ENCODE measurements at regions not wholly inside any gene's neighbourhood (a gene's known extent, or its start where the extent isn't known, plus 50 kb on each side); places are given as distances from the start of the nearest gene placed in this dataset.

DNA sequence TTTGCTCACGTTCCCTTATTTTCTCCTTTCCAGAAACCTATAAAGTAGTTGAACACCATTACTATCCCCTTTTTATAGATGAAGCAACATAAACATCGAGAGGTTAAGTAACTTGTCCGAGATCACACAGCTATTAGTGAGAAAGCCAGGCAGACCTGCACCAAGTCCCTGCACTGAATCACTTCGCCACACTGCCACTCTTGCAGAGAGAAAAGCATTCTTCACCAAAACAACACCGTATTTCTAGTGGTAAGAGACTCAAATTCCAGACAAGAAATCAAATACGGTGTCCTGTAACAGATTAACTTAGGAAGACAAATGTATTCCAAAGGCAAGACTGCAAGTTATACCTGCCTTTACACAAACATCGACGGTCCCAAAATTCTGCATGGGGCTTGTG lies 82.0 kb upstream of the DMRT1 start:
- DNase-seq (ENCODE audit: extremely low spot score) = no peak
- POLR2A ChIA-PET = no interaction called here
- TF ChIP-seq FOXK2 (IDR thresholded peaks at IDR 0.05) = no peak
- no peak for TF ChIP-seq TARDBP (IDR thresholded peaks at IDR 0.05)
- no peak for TF ChIP-seq ARNT (IDR thresholded peaks at IDR 0.05)
- TF ChIP-seq, protein P1, sequence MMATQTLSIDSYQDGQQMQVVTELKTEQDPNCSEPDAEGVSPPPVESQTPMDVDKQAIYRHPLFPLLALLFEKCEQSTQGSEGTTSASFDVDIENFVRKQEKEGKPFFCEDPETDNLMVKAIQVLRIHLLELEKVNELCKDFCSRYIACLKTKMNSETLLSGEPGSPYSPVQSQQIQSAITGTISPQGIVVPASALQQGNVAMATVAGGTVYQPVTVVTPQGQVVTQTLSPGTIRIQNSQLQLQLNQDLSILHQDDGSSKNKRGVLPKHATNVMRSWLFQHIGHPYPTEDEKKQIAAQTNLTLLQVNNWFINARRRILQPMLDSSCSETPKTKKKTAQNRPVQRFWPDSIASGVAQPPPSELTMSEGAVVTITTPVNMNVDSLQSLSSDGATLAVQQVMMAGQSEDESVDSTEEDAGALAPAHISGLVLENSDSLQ (IDR thresholded peaks at IDR 0.05) = no peak
- no peak for TF ChIP-seq FOXA1 (IDR thresholded peaks at IDR 0.05)
- TF ChIP-seq SP1 (IDR thresholded peaks at IDR 0.05) = no peak
- no peak for TF ChIP-seq CTBP1 (IDR thresholded peaks at IDR 0.05; ENCODE audit: borderline replicate concordance)
- CTCF ChIA-PET = no interaction called here

DNA sequence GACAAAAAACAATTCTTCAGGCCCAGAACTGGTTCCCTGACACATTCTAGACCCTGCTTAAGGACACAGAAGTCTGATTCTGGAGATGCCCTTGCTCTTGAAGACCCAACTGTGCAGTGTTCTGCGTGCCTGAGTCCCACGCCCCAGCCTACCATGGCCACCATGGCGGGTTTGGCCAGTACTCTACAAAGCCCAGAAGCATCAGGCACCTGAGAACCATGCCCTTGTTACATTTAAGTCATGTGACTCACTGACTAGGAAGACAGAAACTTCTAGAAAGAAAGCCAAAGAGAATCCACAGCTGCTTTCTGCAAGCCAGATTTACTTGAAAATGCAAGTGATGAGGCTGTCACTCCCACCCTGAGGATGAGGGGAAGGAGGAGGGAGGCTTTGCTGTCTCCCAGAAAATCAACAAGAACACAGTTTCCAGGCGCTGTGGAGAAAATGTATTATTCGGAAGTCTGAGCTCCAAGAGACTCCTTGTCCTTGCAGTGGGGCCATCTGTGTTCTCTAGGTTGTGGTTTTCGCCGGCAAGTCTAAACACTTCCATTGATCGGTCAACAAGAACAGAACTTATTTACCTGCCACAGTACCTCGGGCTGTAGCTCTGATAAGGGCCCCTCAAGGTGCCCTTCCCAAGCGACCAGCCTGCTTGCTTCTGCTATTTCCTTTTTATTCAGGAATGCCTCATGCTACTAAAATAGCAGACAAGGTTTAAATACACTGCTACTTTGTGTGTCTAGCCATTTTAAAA lies 81.3 kb upstream of the DMRT1 start:
- ChIA-PET POLR2A (no interaction called here), CTCF (no interaction called here)
- no peak for DNase-seq (ENCODE audit: extremely low spot score)
- TF ChIP-seq ZNF384 (IDR thresholded peaks at IDR 0.05) (no peak), LEF1 (IDR thresholded peaks at IDR 0.05; ENCODE audit: borderline replicate concordance) (no peak), FOXA1 (IDR thresholded peaks at IDR 0.05) (no peak), NFRKB (IDR thresholded peaks at IDR 0.05) (no peak)
- TF ChIP-seq, protein P1 (IDR thresholded peaks at IDR 0.05) = no peak

DNA sequence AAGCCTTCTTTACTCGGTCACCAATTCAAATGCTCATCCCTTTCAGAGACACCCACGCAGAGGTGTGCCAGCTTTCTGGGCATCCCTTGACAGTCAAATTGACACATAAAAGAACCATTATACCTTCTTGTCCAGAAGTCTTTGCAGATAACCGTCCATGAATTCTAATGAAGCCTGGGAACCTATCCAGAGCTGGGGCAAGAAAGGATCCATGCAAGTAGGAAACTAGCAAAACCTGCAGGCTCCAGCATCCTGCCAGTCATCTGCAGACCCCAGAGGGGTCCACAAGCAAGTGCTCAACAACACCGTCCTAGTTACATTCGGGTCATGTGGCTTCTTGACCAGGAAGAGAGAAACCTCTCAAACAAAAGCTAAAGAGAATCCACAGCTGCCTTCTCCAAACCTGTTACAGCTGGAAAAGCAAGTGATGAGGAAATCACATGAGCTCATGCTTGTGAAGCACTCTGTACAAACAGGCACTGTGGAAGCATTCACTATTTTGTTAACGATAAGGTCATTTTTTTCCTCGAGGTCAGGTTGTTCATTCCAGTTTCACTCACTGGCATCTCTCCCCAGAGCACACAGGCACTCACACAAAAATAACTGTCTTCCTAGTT lies 80.2 kb upstream of the DMRT1 start:
- TF ChIP-seq SUZ12 (IDR thresholded peaks at IDR 0.05) (no peak), SP1 (IDR thresholded peaks at IDR 0.05) (no peak), LEF1 (IDR thresholded peaks at IDR 0.05; ENCODE audit: borderline replicate concordance) (no peak), FOXK2 (IDR thresholded peaks at IDR 0.05) (no peak), BHLHE40 (IDR thresholded peaks at IDR 0.05; ENCODE audit: borderline replicate concordance) (no peak), ELF4 (IDR thresholded peaks at IDR 0.05) (no peak), ZNF384 (IDR thresholded peaks at IDR 0.05) (no peak), HDGF (IDR thresholded peaks at IDR 0.05; ENCODE audit: borderline replicate concordance) (no peak), CTBP1 (IDR thresholded peaks at IDR 0.05; ENCODE audit: borderline replicate concordance) (no peak), TARDBP (IDR thresholded peaks at IDR 0.05) (no peak), ARNT (IDR thresholded peaks at IDR 0.05) (no peak), L3MBTL2 (conservative IDR thresholded peaks at IDR 0.05) (no peak), FOXM1 (IDR thresholded peaks at IDR 0.05; ENCODE audit: borderline replicate concordance) (no peak), FOXA1 (IDR thresholded peaks at IDR 0.05) (no peak), NFRKB (IDR thresholded peaks at IDR 0.05) (no peak)
- TF ChIP-seq, protein P1 (IDR thresholded peaks at IDR 0.05) = no peak
- ChIA-PET CTCF (no interaction called here), POLR2A (no interaction called here)
- DNase-seq (ENCODE audit: extremely low spot score) = no peak

DNA sequence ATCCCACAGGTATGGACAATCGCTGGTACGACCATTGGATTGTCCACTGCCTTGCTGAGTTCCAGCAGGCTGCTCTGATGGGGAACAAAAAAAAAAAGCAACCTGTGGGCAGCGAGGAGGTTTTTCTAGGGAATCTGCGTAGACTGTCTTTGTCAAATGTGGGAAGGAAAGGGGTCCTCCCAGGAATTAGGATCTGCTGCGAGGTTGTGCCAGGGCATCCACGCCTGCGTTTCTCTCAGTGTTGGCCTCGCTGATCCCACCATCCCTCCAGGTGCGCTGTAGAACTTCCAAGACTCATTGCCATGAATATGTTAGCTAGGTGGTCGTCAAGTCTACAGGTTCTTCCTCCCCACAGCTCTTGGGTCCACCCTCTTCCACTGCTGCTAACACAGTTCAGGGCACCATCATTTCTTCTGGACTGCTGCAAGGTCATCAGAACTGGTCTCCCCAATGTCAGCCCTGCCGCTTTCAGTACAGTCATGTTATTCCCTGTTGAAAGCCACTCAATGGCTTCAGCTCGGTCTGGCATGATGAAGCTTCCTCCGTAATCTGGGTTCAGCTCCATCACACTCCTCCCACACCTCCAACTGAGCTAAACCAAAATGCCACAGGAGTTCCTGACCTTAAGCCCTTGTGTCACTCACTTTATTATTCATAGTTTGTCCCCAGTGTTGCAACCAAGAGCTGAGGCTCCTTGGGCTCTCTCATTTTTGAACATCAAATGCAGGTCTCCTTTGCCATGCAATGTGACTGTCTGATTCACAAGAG lies 79.5 kb upstream of the DMRT1 start:
- ChIA-PET CTCF (no interaction called here), POLR2A (no interaction called here)

DNA sequence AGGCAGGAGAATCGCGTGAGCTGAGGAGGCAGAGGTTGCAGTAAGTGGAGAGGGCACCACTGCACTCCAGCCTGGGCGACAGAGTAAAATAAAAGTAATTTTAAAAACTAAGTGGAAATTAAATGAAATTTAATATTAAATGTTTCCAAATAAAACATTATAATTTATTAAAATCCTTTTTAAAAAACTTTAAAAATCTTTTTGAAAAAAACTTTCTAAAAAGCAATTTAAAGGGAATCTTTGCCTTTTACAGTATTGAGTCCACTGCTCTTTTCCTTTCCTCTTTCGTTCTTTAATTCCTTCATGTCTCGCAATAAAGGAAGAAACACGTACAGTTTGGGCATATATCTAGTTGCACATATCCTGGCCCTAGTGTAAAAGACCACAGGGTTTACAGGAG lies 77.8 kb upstream of the DMRT1 start:
- DNase-seq (ENCODE audit: extremely low spot score) = no peak
- ChIA-PET POLR2A (no interaction called here), CTCF (interaction anchor here (0.6 to 1.2 kb wide), 2 partner anchors 29 to 377 kb away, joined by 3 to 4 read pairs; no protein-coding TSS in a partner anchor)
- TF ChIP-seq LEF1 (IDR thresholded peaks at IDR 0.05; ENCODE audit: borderline replicate concordance) (no peak), BHLHE40 (IDR thresholded peaks at IDR 0.05; ENCODE audit: borderline replicate concordance) (no peak), HDGF (IDR thresholded peaks at IDR 0.05; ENCODE audit: borderline replicate concordance) (no peak), FOXA1 (IDR thresholded peaks at IDR 0.05) (no peak), SP1 (IDR thresholded peaks at IDR 0.05) (no peak)

More for the DNA sequence above, 79.5 kb upstream of the DMRT1 start:
- no peak for DNase-seq (ENCODE audit: extremely low spot score)
- TF ChIP-seq CTBP1 (IDR thresholded peaks at IDR 0.05; ENCODE audit: borderline replicate concordance) = no peak
- TF ChIP-seq SUZ12 (IDR thresholded peaks at IDR 0.05) = no peak
- no peak for TF ChIP-seq L3MBTL2 (conservative IDR thresholded peaks at IDR 0.05)
- TF ChIP-seq FOXM1 (IDR thresholded peaks at IDR 0.05; ENCODE audit: borderline replicate concordance) = no peak

DNA sequence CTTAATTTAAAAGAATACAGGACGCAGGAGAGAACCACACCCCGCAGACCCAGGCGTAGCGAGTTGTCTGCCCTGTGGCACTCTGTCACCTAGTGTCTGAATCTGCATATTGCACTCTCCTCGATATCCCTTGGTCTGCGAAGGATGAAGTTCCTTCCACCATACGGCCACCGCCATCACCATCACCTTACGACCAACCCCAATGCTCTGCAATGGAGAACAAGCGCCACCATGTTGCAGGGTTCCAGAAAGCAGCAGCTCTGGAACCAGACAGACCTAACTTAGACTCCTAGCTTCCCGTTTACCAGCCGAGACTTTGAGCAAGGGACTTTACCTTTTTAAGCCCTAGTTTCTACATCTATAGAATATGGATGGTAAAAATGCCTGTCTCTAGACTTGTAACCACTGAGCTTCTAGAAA lies 77.4 kb upstream of the DMRT1 start:
- POLR2A ChIA-PET = no interaction called here
- peak; percentile 23 for DNase-seq (ENCODE audit: extremely low spot score)
- CTCF ChIA-PET = interaction anchor here (0.6 to 1.2 kb wide), 2 partner anchors 29 to 377 kb away, joined by 3 to 4 read pairs; no protein-coding TSS in a partner anchor
- no peak for TF ChIP-seq BHLHE40 (IDR thresholded peaks at IDR 0.05; ENCODE audit: borderline replicate concordance)
- no peak for TF ChIP-seq NFRKB (IDR thresholded peaks at IDR 0.05)
- TF ChIP-seq FOXM1 (IDR thresholded peaks at IDR 0.05; ENCODE audit: borderline replicate concordance) = no peak
- TF ChIP-seq LEF1 (IDR thresholded peaks at IDR 0.05; ENCODE audit: borderline replicate concordance) = no peak
- no peak for TF ChIP-seq FOXA1 (IDR thresholded peaks at IDR 0.05)
- no peak for TF ChIP-seq ZNF384 (IDR thresholded peaks at IDR 0.05)
- TF ChIP-seq L3MBTL2 (conservative IDR thresholded peaks at IDR 0.05) = no peak
- TF ChIP-seq TARDBP (IDR thresholded peaks at IDR 0.05) = no peak
- no peak for TF ChIP-seq ELF4 (IDR thresholded peaks at IDR 0.05)
- TF ChIP-seq HDGF (IDR thresholded peaks at IDR 0.05; ENCODE audit: borderline replicate concordance) = no peak
- no peak for TF ChIP-seq CTBP1 (IDR thresholded peaks at IDR 0.05; ENCODE audit: borderline replicate concordance)
- TF ChIP-seq SP1 (IDR thresholded peaks at IDR 0.05) = no peak
- TF ChIP-seq FOXK2 (IDR thresholded peaks at IDR 0.05) = no peak
- TF ChIP-seq, protein P1 (IDR thresholded peaks at IDR 0.05) = no peak
- no peak for TF ChIP-seq ARNT (IDR thresholded peaks at IDR 0.05)

All from HEK293T (cell line).